Fibroblast of lung (primary cell): ENCODE measurements at regions not wholly inside any gene's neighbourhood (a gene's known extent, or its start where the extent isn't known, plus 50 kb on each side); places are given as distances from the start of the nearest gene placed in this dataset.
A peak's percentile ranks its signal among the peaks of the same experiment; 100 is the strongest.

ENCODE experiments used
- DNase-seq, 2 donors: peaks; one replicate each; pipeline versions ENCODE4 v3.0.0 to v3.0.0-alpha.2; 2010; ENCODE audit warnings: low read depth in 2 of 2
- H2AFZ ChIP-seq: 2 replicates; pipeline ENCODE4 v1.5.1; 2012; ENCODE audit warnings: low read length, control low read depth, inconsistent platforms
- H3K27ac ChIP-seq: 2 replicates; pipeline ENCODE4 v1.5.1; 2011; ENCODE audit warnings: low read length, control low read depth; ENCODE audit not compliant: insufficient read depth
- H3K27me3 ChIP-seq: 2 replicates; pipeline ENCODE4 v1.5.1; 2011; ENCODE audit warnings: mild to moderate bottlenecking, low read length; ENCODE audit not compliant: control insufficient read depth, insufficient read depth
- H3K36me3 ChIP-seq: 2 replicates; pipeline ENCODE4 v1.5.1; 2011; ENCODE audit warnings: low read length; ENCODE audit not compliant: control insufficient read depth, insufficient read depth
- H3K4me1 ChIP-seq: 2 replicates; pipeline ENCODE4 v1.5.1; 2011; ENCODE audit warnings: low read length; ENCODE audit not compliant: control insufficient read depth, insufficient read depth; ENCODE audit errors: extremely low read depth
- H3K4me2 ChIP-seq: 2 replicates; pipeline ENCODE4 v1.5.1; 2011; ENCODE audit warnings: low read length, control low read depth; ENCODE audit not compliant: insufficient read depth; ENCODE audit errors: extremely low read depth
- H3K4me3 ChIP-seq, 4 experiments: fragments of 200-600 bp in 1 of 4; sonication (generic) in 1 of 4; replicated peaks in 1 of 4; 2 replicates each; pipeline ENCODE4 v1.5.1; 2011 to 2016; ENCODE audit warnings: low read length in 4 of 4, low read depth in 3 of 4, mild to moderate bottlenecking in 3 of 4, control low read depth in 2 of 4, inconsistent platforms in 1 of 4, mixed read lengths in 1 of 4; ENCODE audit not compliant: insufficient read depth in 1 of 4; ENCODE audit errors: control extremely low read depth in 1 of 4
- H3K79me2 ChIP-seq: 2 replicates; pipeline ENCODE4 v1.5.1; 2012; ENCODE audit warnings: mild to moderate bottlenecking, low read length, inconsistent platforms; ENCODE audit not compliant: control insufficient read depth, insufficient read depth
- H3K9ac ChIP-seq: 2 replicates; pipeline ENCODE4 v1.5.1; 2011; ENCODE audit warnings: mild to moderate bottlenecking, low read length, control low read depth; ENCODE audit not compliant: insufficient read depth
- H3K9me3 ChIP-seq: 2 replicates; pipeline ENCODE4 v1.5.1; 2012; ENCODE audit warnings: low read depth, low read length; ENCODE audit not compliant: control insufficient read depth, insufficient read depth
- H4K20me1 ChIP-seq: 2 replicates; pipeline ENCODE4 v1.5.1; 2011; ENCODE audit warnings: low read length; ENCODE audit not compliant: control insufficient read depth, insufficient read depth; ENCODE audit errors: extremely low read depth
- EZH2 ChIP-seq: IDR thresholded peaks from 2 replicates; pipeline ENCODE4 v1.5.1; 2012; ENCODE audit warnings: low read length, control low read depth, mild to moderate bottlenecking; ENCODE audit errors: missing control alignments
- TF ChIP-seq, protein P1 (sequence below), 2 donors: IDR thresholded peaks in 1 of 2; conservative IDR thresholded peaks in 1 of 2; 1 replicate in 1 of 2; 2 replicates in 1 of 2; pipeline ENCODE4 v1.5.1; 2011 to 2012; ENCODE audit warnings: low read length in 2 of 2, control low read depth in 1 of 2, inconsistent platforms in 1 of 2, low read depth in 1 of 2, mild to moderate bottlenecking in 1 of 2

DNA sequence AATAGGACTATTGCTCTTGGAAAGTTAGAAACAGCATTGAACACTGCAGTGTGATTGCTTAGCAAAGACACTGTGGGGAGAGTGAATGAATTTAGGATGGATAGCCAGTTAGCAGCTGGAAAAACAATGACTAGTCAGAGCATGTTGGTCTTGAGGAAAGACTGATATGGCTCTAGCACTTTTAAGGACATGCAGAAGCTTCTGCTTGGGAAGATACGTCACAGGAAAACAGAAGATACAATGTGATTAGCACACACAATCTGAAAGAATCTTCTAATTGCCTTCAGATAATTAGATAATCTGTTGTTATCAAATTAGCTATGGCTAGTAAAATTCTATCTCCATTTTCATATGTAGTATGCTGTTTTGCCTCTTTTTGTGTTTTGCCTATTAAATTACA lies 530.7 kb upstream of the CHORDC1 start:
- H3K36me3 ChIP-seq: no peaks in the 10 kb centered on the region
- no peaks in the 10 kb centered on the region for H4K20me1 ChIP-seq
- no peak overlapping the region for H3K9ac ChIP-seq
- H2AFZ ChIP-seq: no peak overlapping the region
- no peak overlapping the region for H3K4me2 ChIP-seq
- H3K27me3 ChIP-seq: no peaks in the 10 kb centered on the region
- TF ChIP-seq EZH2: no peak
- TF ChIP-seq, protein P1, sequence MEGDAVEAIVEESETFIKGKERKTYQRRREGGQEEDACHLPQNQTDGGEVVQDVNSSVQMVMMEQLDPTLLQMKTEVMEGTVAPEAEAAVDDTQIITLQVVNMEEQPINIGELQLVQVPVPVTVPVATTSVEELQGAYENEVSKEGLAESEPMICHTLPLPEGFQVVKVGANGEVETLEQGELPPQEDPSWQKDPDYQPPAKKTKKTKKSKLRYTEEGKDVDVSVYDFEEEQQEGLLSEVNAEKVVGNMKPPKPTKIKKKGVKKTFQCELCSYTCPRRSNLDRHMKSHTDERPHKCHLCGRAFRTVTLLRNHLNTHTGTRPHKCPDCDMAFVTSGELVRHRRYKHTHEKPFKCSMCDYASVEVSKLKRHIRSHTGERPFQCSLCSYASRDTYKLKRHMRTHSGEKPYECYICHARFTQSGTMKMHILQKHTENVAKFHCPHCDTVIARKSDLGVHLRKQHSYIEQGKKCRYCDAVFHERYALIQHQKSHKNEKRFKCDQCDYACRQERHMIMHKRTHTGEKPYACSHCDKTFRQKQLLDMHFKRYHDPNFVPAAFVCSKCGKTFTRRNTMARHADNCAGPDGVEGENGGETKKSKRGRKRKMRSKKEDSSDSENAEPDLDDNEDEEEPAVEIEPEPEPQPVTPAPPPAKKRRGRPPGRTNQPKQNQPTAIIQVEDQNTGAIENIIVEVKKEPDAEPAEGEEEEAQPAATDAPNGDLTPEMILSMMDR (conservative IDR thresholded peaks at IDR 0.05 in 1 of 2, IDR thresholded peaks at IDR 0.05 in 1 of 2; ENCODE audit: low read depth in 1 of 2, low read length in 2 of 2): no peak
- no peaks in the 10 kb centered on the region for H3K79me2 ChIP-seq
- no peaks in the 10 kb centered on the region for H3K4me1 ChIP-seq
- H3K27ac ChIP-seq: no peak overlapping the region
- DNase-seq: no peak
- H3K4me3 ChIP-seq: no peak overlapping the region
- H3K9me3 ChIP-seq: no peaks in the 10 kb centered on the region

DNA sequence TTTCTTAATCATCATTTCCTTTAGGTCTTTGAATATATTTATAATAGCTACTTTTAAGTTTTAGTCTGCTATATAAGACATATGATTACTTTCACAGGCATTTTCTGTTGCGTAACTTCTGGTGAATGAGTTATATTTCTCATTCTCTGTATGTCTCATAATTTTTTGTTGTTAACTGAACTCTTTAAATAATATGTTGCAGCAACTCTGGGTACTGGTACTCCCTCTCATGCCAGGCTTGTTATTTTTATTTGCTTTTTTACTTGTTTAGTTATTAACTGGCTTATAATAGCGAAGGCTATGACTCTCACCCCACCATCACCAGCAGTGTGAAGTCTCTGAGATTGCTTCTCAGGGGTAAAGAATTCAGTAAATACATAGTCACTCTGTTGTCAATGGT lies 524.2 kb upstream of the CHORDC1 start:
- H3K4me2 ChIP-seq: no peak overlapping the region
- H4K20me1 ChIP-seq: no peaks in the 10 kb centered on the region
- no peaks in the 10 kb centered on the region for H3K36me3 ChIP-seq
- H3K9me3 ChIP-seq: no peaks in the 10 kb centered on the region
- no peak overlapping the region for H3K27ac ChIP-seq
- no peak overlapping the region for H2AFZ ChIP-seq
- H3K4me1 ChIP-seq: no peaks in the 10 kb centered on the region
- H3K27me3 ChIP-seq: no peaks in the 10 kb centered on the region
- TF ChIP-seq, protein P1 (conservative IDR thresholded peaks at IDR 0.05 in 1 of 2, IDR thresholded peaks at IDR 0.05 in 1 of 2; ENCODE audit: low read depth in 1 of 2, low read length in 2 of 2): no peak
- TF ChIP-seq EZH2: no peak
- H3K9ac ChIP-seq: no peak overlapping the region
- no peak overlapping the region for H3K4me3 ChIP-seq
- DNase-seq: peak in 1 of 2 donors; percentile 76
- H3K79me2 ChIP-seq: no peaks in the 10 kb centered on the region

DNA sequence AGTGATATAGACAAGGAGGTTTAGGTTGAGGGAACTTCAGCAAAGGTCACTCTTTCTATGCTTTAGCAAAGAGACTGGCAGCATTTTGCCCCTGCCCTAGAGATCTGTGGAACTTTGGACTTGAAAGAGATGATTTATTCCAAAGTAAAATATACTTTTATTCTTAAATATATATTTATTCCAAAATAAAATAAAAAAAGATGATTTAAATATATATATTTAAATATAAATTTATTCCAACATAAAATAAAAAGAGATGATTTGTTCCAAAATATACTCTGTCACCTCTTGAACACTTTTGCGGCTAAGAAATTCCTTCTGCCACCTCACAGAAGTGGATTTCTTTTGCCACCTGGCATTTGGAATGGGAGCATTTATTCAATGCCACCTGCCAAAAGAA lies 521.3 kb upstream of the CHORDC1 start:
- TF ChIP-seq, protein P1 (conservative IDR thresholded peaks at IDR 0.05 in 1 of 2, IDR thresholded peaks at IDR 0.05 in 1 of 2; ENCODE audit: low read depth in 1 of 2, low read length in 2 of 2): no peak
- TF ChIP-seq EZH2: no peak

More for the DNA sequence above, 521.3 kb upstream of the CHORDC1 start:
- Histone ChIP-seq H2AFZ (no peak overlapping the region), H3K36me3 (no peaks in the 10 kb centered on the region), H3K4me1 (no peaks in the 10 kb centered on the region), H3K4me3 (no peak overlapping the region), H3K4me2 (no peak overlapping the region), H3K27ac (no peak overlapping the region), H3K27me3 (no peaks in the 10 kb centered on the region), H3K9me3 (no peaks in the 10 kb centered on the region), H3K9ac (no peak overlapping the region), H3K79me2 (no peaks in the 10 kb centered on the region), H4K20me1 (no peaks in the 10 kb centered on the region)
- no peak for DNase-seq
